Right kidney (tissue), 1 donor: ENCODE measurements at regions not wholly inside any gene's neighbourhood (a gene's known extent, or its start where the extent isn't known, plus 50 kb on each side); places are given as distances from the start of the nearest gene placed in this dataset.
"Not testable (repeated sequence)": the region's sequence is repeated elsewhere in the genome, so short reads cannot be mapped to it uniquely, and the experiment has no call there.

Experiments used
- DNase-seq: peaks from one replicate; pipeline ENCODE4 v3.0.0-alpha.2; 2016

- no peak for DNase-seq
Observed at GRCh38 chr6:27161115-27161514, 86.4 kb upstream of the PRSS16 start.

GRCh38 chr6:27161603-27161945, 85.9 kb upstream of the PRSS16 start:
- no peak for DNase-seq

GRCh38 chr6:27161946-27162603, 85.4 kb upstream of the PRSS16 start:
- no peak for DNase-seq

GRCh38 chr6:27163834-27164233, 83.7 kb upstream of the PRSS16 start:
- DNase-seq, result no peak

GRCh38 chr6:27168108-27168507, 79.4 kb upstream of the PRSS16 start:
- no peak for DNase-seq

GRCh38 chr6:27168586-27169443, 78.7 kb upstream of the PRSS16 start:
- DNase-seq, result no peak

- DNase-seq, result not testable (repeated sequence)
Observed at GRCh38 chr6:27172524-27173231, 74.8 kb upstream of the PRSS16 start.

GRCh38 chr6:27173232-27173601, 74.3 kb upstream of the PRSS16 start:
- not testable (repeated sequence) for DNase-seq

GRCh38 chr6:27174958-27175357, 72.5 kb upstream of the PRSS16 start:
- no peak for DNase-seq

- no peak for DNase-seq
Observed at GRCh38 chr6:27176096-27176495, 71.4 kb upstream of the PRSS16 start.

- DNase-seq, result peak; percentile 64
Observed at GRCh38 chr6:27176523-27177484, 70.7 kb upstream of the PRSS16 start.

- DNase-seq, result peak; percentile 87
Observed at GRCh38 chr6:27177485-27178406, 69.8 kb upstream of the PRSS16 start.

GRCh38 chr6:27178407-27178730, 69.1 kb upstream of the PRSS16 start:
- DNase-seq, result no peak

GRCh38 chr6:27178860-27179259, 68.6 kb upstream of the PRSS16 start:
- peak; percentile 36 for DNase-seq

- DNase-seq, result no peak
Observed at GRCh38 chr6:27183060-27183832, 64.3 kb upstream of the PRSS16 start.

- DNase-seq, result peak; percentile 22
Observed at GRCh38 chr6:27187231-27188060, 60.1 kb upstream of the PRSS16 start.

- peak; percentile 93 for DNase-seq
Observed at GRCh38 chr6:27188061-27188884, 59.2 kb upstream of the PRSS16 start.

- no peak for DNase-seq
Observed at GRCh38 chr6:27188885-27189418, 58.5 kb upstream of the PRSS16 start.
